WTC11 (cell line): ENCODE measurements at regions not wholly inside any gene's neighbourhood (a gene's known extent, or its start where the extent isn't known, plus 50 kb on each side); places are given as distances from the start of the nearest gene placed in this dataset.

Experiments
- ATAC-seq: fragments of 200-7000 bp; cut with Tn5 transposase; 2 replicates; pipeline ENCODE4 v1.10.0; 2021; ENCODE audit warnings: mild to moderate bottlenecking, moderate library complexity
- CTCF ChIA-PET: fragments of 300-600 bp; sonication (Branson Sonifier 250); formaldehyde crosslinking; loops from one replicate; lab custom pipeline; 2021; ENCODE audit warnings: antibody characterized with exemption; lab: Charles Lee
- POLR2A ChIA-PET: fragments of 350-600 bp; sonication (Branson Sonifier 250); formaldehyde crosslinking; loops from one replicate; lab custom pipeline; 2021; ENCODE audit warnings: antibody characterized with exemption; lab: Charles Lee
- DNase-seq: peaks from one replicate; pipeline ENCODE4 v3.0.0; 2021; ENCODE audit warnings: low spot score
- H3K27ac Mint-ChIP-seq: 2 replicates; pipeline ENCODE4 v1.8.0; 2021; ENCODE audit warnings: mixed read lengths
- H3K27me3 Mint-ChIP-seq: 2 replicates; pipeline ENCODE4 v1.8.0; 2021; ENCODE audit warnings: low read depth, mild to moderate bottlenecking, moderate library complexity, mixed read lengths
- H3K36me3 Mint-ChIP-seq: 2 replicates; pipeline ENCODE4 v1.8.0; 2021; ENCODE audit warnings: mixed read lengths
- H3K4me1 Mint-ChIP-seq: 2 replicates; pipeline ENCODE4 v1.8.0; 2022; ENCODE audit warnings: mixed read lengths
- H3K4me3 Mint-ChIP-seq: 2 replicates; pipeline ENCODE4 v1.8.0; 2021; ENCODE audit warnings: mild to moderate bottlenecking, moderate library complexity, mixed read lengths
- H3K9me3 Mint-ChIP-seq: 2 replicates; pipeline ENCODE4 v1.8.0; 2021; ENCODE audit warnings: mixed read lengths
- ATF1 ChIP-seq: sonication (generic); formaldehyde crosslinking; IDR thresholded peaks from 2 replicates; pipeline ENCODE4 v1.8.1; 2023; ENCODE audit warnings: mild to moderate bottlenecking, moderate library complexity, missing genetic modification reagents
- ESRRA ChIP-seq: sonication (generic); formaldehyde crosslinking; IDR thresholded peaks from 2 replicates; pipeline ENCODE4 v1.8.1; 2022; ENCODE audit warnings: mild to moderate bottlenecking, missing genetic modification reagents, borderline replicate concordance
- GABPB1 ChIP-seq: sonication (generic); formaldehyde crosslinking; IDR thresholded peaks from 2 replicates; pipeline ENCODE4 v1.8.1; 2023; ENCODE audit warnings: mild to moderate bottlenecking, missing genetic modification reagents
- GTF2I ChIP-seq: fragments of 250-450 bp; sonication (Bioruptor Pico); conservative IDR thresholded peaks from 2 replicates; pipeline ENCODE4 v1.4.0; 2021; ENCODE audit warnings: mild to moderate bottlenecking
- MXD4 ChIP-seq: fragments of 250-450 bp; sonication (Bioruptor Pico); IDR thresholded peaks from 2 replicates; pipeline ENCODE4 v1.8.0; 2021; ENCODE audit warnings: mild to moderate bottlenecking, moderate library complexity, borderline replicate concordance
- NFATC4 ChIP-seq: fragments of 250-450 bp; sonication (Bioruptor Pico); IDR thresholded peaks from 2 replicates; pipeline ENCODE4 v1.9.0; 2021; ENCODE audit warnings: mild to moderate bottlenecking
- ZBTB21 ChIP-seq: sonication (generic); formaldehyde crosslinking; IDR thresholded peaks from 2 replicates; pipeline ENCODE4 v1.8.1; 2023; ENCODE audit warnings: mild to moderate bottlenecking, missing genetic modification reagents, borderline replicate concordance
- ZNF232 ChIP-seq: sonication (generic); formaldehyde crosslinking; IDR thresholded peaks from 2 replicates; pipeline ENCODE4 v1.8.0; 2022; ENCODE audit warnings: mild to moderate bottlenecking, missing genetic modification reagents
- ZNF423 ChIP-seq: fragments of 250-450 bp; sonication (Bioruptor Pico); IDR thresholded peaks from 2 replicates; pipeline ENCODE4 v2.1.2; 2022; ENCODE audit warnings: mild to moderate bottlenecking, moderate library complexity
- ZNF671 ChIP-seq: fragments of 250-450 bp; sonication (Bioruptor Pico); IDR thresholded peaks from 2 replicates; pipeline ENCODE4 v1.8.0; 2021; ENCODE audit warnings: mild to moderate bottlenecking
- TF ChIP-seq, protein P1 (sequence below): sonication (generic); formaldehyde crosslinking; IDR thresholded peaks from 2 replicates; pipeline ENCODE4 v1.8.1; 2023; ENCODE audit warnings: mild to moderate bottlenecking, missing genetic modification reagents, moderate library complexity
- TF ChIP-seq, protein P2 (sequence below): sonication (generic); formaldehyde crosslinking; IDR thresholded peaks from 2 replicates; pipeline ENCODE4 v1.8.1; 2022; ENCODE audit warnings: missing genetic modification reagents, borderline replicate concordance
- TF ChIP-seq, protein P3 (sequence below): sonication (generic); formaldehyde crosslinking; conservative IDR thresholded peaks from 2 replicates; pipeline ENCODE4 v1.8.1; 2023; ENCODE audit warnings: mild to moderate bottlenecking, low read depth, missing genetic modification reagents, moderate library complexity
- TF ChIP-seq, protein P4 (sequence below): sonication (generic); formaldehyde crosslinking; IDR thresholded peaks from 2 replicates; pipeline ENCODE4 v1.8.0; 2022; ENCODE audit warnings: missing genetic modification reagents

DNA sequence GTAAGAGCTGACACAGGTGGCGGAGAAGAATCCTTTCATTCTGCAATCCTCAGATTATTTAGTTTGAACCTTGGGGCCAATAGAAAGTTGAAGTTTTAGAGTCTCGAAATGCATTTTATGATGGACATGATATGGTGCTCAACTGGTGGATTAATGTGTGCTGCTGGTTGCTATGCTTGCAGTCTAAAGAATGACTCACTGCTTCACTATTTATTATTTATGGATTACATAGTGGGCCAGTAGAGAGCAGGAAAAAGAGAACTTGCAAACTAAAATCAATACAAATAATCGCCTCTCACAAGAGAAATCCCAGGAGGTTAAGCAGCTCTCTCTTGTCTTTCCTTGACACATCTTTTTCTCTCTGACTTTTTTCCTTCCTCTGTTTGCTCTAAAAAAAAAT, 2326.8 kb upstream of the AGA start (continued):
- TF ChIP-seq, protein P1, sequence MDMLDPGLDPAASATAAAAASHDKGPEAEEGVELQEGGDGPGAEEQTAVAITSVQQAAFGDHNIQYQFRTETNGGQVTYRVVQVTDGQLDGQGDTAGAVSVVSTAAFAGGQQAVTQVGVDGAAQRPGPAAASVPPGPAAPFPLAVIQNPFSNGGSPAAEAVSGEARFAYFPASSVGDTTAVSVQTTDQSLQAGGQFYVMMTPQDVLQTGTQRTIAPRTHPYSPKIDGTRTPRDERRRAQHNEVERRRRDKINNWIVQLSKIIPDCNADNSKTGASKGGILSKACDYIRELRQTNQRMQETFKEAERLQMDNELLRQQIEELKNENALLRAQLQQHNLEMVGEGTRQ = no peak
- no peak for TF ChIP-seq ZNF232 (CRISPR knock-in tag)
- no peak for TF ChIP-seq ZNF671 (CRISPR knock-in tag)
- TF ChIP-seq NFATC4 (CRISPR knock-in tag) = no peak
- no peak for TF ChIP-seq ZNF423 (CRISPR knock-in tag)

DNA sequence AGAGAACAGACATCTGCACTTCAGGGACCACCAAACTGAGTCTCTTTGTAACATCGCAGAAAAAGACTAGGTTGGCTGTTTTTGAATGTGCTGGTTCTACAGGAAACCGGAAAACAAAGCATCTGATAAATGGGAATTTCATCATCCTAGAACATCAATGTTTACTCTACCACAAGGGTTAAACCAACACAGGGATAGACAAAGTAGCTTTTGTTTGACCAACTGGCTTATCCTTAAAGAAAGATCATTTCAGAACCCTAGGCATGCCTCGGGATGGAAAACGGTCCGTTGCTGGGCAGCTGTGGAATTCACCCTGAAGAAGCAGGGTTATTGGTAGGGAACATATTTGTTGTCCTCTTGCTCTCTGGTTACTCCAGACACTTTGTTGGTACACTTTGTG, 2355.5 kb upstream of the AGA start:
- Mint-ChIP-seq H3K4me1 (no peaks in the 10 kb centered on the region), H3K4me3 (no peak overlapping the region), H3K9me3 (peaks cover under 1% of the 10 kb centered on the region), H3K27ac (no peak overlapping the region), H3K27me3 (no peaks in the 10 kb centered on the region), H3K36me3 (no peaks in the 10 kb centered on the region; the same call in 1 of the 2 replicates)
- ChIA-PET CTCF (no interaction called here), POLR2A (no interaction called here)
- DNase-seq = no peak
- TF ChIP-seq ESRRA (CRISPR knock-in tag) = no peak
- TF ChIP-seq ATF1 (CRISPR knock-in tag) = no peak
- no peak for TF ChIP-seq GTF2I
- no peak for TF ChIP-seq MXD4 (CRISPR knock-in tag)
- peak; percentile 71 for TF ChIP-seq GABPB1 (CRISPR knock-in tag)
- no peak for ATAC-seq

DNA sequence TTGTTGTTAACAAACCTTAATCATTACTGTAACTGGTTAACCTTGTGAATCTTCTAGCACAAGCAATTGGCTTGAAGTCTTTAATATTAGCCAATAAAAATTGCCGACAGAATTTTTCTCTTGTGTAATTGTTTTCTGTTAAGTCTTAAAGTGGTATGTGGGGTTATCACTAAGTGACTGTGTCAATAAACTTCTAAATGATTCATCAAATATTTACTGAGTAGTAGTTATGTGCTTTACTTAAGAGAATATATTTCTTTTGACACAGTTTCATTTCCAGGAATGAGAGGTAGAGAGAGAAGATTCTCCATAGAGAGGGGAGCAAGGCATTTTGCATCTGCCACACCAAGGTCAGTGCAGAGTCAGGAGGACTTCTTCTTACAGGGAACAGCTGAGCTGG, 2361.6 kb upstream of the AGA start:
- ChIA-PET POLR2A (no interaction called here), CTCF (no interaction called here)
- no peak for TF ChIP-seq NFATC4 (CRISPR knock-in tag)
- TF ChIP-seq, protein P2, sequence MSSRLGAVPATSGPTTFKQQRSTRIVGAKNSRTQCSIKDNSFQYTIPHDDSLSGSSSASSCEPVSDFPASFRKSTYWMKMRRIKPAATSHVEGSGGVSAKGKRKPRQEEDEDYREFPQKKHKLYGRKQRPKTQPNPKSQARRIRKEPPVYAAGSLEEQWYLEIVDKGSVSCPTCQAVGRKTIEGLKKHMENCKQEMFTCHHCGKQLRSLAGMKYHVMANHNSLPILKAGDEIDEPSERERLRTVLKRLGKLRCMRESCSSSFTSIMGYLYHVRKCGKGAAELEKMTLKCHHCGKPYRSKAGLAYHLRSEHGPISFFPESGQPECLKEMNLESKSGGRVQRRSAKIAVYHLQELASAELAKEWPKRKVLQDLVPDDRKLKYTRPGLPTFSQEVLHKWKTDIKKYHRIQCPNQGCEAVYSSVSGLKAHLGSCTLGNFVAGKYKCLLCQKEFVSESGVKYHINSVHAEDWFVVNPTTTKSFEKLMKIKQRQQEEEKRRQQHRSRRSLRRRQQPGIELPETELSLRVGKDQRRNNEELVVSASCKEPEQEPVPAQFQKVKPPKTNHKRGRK (CRISPR knock-in tag) = no peak
- TF ChIP-seq, protein P3, sequence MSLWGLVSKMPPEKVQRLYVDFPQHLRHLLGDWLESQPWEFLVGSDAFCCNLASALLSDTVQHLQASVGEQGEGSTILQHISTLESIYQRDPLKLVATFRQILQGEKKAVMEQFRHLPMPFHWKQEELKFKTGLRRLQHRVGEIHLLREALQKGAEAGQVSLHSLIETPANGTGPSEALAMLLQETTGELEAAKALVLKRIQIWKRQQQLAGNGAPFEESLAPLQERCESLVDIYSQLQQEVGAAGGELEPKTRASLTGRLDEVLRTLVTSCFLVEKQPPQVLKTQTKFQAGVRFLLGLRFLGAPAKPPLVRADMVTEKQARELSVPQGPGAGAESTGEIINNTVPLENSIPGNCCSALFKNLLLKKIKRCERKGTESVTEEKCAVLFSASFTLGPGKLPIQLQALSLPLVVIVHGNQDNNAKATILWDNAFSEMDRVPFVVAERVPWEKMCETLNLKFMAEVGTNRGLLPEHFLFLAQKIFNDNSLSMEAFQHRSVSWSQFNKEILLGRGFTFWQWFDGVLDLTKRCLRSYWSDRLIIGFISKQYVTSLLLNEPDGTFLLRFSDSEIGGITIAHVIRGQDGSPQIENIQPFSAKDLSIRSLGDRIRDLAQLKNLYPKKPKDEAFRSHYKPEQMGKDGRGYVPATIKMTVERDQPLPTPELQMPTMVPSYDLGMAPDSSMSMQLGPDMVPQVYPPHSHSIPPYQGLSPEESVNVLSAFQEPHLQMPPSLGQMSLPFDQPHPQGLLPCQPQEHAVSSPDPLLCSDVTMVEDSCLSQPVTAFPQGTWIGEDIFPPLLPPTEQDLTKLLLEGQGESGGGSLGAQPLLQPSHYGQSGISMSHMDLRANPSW (CRISPR knock-in tag) = no peak
- no peak for TF ChIP-seq GTF2I
- TF ChIP-seq, protein P4, sequence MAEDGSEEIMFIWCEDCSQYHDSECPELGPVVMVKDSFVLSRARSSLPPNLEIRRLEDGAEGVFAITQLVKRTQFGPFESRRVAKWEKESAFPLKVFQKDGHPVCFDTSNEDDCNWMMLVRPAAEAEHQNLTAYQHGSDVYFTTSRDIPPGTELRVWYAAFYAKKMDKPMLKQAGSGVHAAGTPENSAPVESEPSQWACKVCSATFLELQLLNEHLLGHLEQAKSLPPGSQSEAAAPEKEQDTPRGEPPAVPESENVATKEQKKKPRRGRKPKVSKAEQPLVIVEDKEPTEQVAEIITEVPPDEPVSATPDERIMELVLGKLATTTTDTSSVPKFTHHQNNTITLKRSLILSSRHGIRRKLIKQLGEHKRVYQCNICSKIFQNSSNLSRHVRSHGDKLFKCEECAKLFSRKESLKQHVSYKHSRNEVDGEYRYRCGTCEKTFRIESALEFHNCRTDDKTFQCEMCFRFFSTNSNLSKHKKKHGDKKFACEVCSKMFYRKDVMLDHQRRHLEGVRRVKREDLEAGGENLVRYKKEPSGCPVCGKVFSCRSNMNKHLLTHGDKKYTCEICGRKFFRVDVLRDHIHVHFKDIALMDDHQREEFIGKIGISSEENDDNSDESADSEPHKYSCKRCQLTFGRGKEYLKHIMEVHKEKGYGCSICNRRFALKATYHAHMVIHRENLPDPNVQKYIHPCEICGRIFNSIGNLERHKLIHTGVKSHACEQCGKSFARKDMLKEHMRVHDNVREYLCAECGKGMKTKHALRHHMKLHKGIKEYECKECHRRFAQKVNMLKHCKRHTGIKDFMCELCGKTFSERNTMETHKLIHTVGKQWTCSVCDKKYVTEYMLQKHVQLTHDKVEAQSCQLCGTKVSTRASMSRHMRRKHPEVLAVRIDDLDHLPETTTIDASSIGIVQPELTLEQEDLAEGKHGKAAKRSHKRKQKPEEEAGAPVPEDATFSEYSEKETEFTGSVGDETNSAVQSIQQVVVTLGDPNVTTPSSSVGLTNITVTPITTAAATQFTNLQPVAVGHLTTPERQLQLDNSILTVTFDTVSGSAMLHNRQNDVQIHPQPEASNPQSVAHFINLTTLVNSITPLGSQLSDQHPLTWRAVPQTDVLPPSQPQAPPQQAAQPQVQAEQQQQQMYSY (CRISPR knock-in tag) = no peak
- no peak for TF ChIP-seq ZBTB21 (CRISPR knock-in tag)
- Mint-ChIP-seq H3K4me3 (no peak overlapping the region), H3K4me1 (no peaks in the 10 kb centered on the region), H3K9me3 (no peaks in the 10 kb centered on the region), H3K36me3 (no peaks in the 10 kb centered on the region), H3K27me3 (no peaks in the 10 kb centered on the region), H3K27ac (no peak overlapping the region)
- no peak for DNase-seq
- ATAC-seq = no peak
